IMR-90 (cell line): ENCODE measurements at regions not wholly inside any gene's neighbourhood (a gene's known extent, or its start where the extent isn't known, plus 50 kb on each side); places are given as distances from the start of the nearest gene placed in this dataset.

Source experiments
- ATAC-seq: fragments of 200-7000 bp; cut with Tn5 transposase; 2 replicates; pipeline ENCODE4 v1.9.1; 2020; ENCODE audit warnings: low read depth, mild to moderate bottlenecking, moderate library complexity
- BruUV-seq: library from RNA; stranded (reverse); fragments of 400-500 nt; replicated peaks from 2 replicates; lab custom pipeline; 2021; lab: Mats Ljungman, UMichigan
- CTCF ChIA-PET: fragments of 300-600 bp; formaldehyde crosslinking; extraction: SDS; loops from one replicate; lab custom pipeline; 2021; ENCODE audit warnings: antibody characterized with exemption; lab: Yijun Ruan, JAX
- POLR2A ChIA-PET: fragments of 300-600 bp; sonication (Branson Sonifier 250); formaldehyde crosslinking; loops from one replicate; lab custom pipeline; 2022; ENCODE audit warnings: antibody characterized with exemption; ENCODE audit not compliant: unreplicated experiment; lab: Charles Lee
- DNase-seq: peaks from one replicate; pipeline ENCODE4 v3.0.0; 2013
- H2AFZ ChIP-seq: replicated peaks from 2 replicates; pipeline ENCODE3; 2013; ENCODE audit warnings: low read length, mild to moderate bottlenecking; ENCODE audit not compliant: poor library complexity
- H2AK5ac ChIP-seq: 2 replicates; pipeline ENCODE4 v1.6.1; 2013; ENCODE audit warnings: low read depth, low read length, inconsistent platforms
- H2AK9ac ChIP-seq: replicated peaks from 2 replicates; pipeline ENCODE3; 2013; ENCODE audit warnings: mild to moderate bottlenecking, low read depth, low read length, moderate library complexity; ENCODE audit not compliant: poor library complexity
- H2BK120ac ChIP-seq: 2 replicates; pipeline ENCODE4 v1.6.1; 2013; ENCODE audit warnings: low read depth, low read length, inconsistent platforms
- H2BK15ac ChIP-seq: 3 replicates; pipeline ENCODE4 v1.6.1; 2013; ENCODE audit warnings: low read depth, low read length, inconsistent platforms
- H2BK20ac ChIP-seq: 2 replicates; pipeline ENCODE4 v1.6.1; 2013; ENCODE audit warnings: low read depth, mild to moderate bottlenecking, inconsistent platforms, low read length, moderate library complexity
- H2BK5ac ChIP-seq: 2 replicates; pipeline ENCODE4 v1.6.1; 2013; ENCODE audit warnings: mild to moderate bottlenecking, low read depth, low read length, inconsistent platforms; ENCODE audit not compliant: poor library complexity, severe bottlenecking
- H3K14ac ChIP-seq: replicated peaks from 2 replicates; pipeline ENCODE4 v1.6.1; 2013; ENCODE audit warnings: low read depth, low read length, inconsistent platforms
- H3K18ac ChIP-seq: 2 replicates; pipeline ENCODE4 v1.6.1; 2013; ENCODE audit warnings: low read depth, low read length, control low read depth
- H3K23ac ChIP-seq: 2 replicates; pipeline ENCODE4 v1.6.1; 2013; ENCODE audit warnings: low read depth, low read length, inconsistent platforms
- H3K27ac ChIP-seq: 2 replicates; pipeline ENCODE4 v1.5.1; 2013; ENCODE audit warnings: mild to moderate bottlenecking, control low read depth, low read length; ENCODE audit not compliant: insufficient read depth
- H3K27me3 ChIP-seq: 2 replicates; pipeline ENCODE4 v1.6.1; 2013; ENCODE audit warnings: low read length; ENCODE audit not compliant: control insufficient read depth, insufficient read depth
- H3K36me3 ChIP-seq: 2 replicates; pipeline ENCODE4 v1.6.1; 2013; ENCODE audit warnings: low read length, mixed read lengths; ENCODE audit not compliant: control insufficient read depth, insufficient read depth
- H3K4ac ChIP-seq: 2 replicates; pipeline ENCODE4 v1.6.1; 2013; ENCODE audit warnings: low read depth, low read length, inconsistent platforms
- H3K4me1 ChIP-seq: 2 replicates; pipeline ENCODE4 v1.6.1; 2013; ENCODE audit warnings: low read length, mixed read lengths; ENCODE audit not compliant: control insufficient read depth, insufficient read depth
- H3K4me2 ChIP-seq: 2 replicates; pipeline ENCODE4 v1.6.1; 2013; ENCODE audit warnings: low read depth, mild to moderate bottlenecking, control low read depth, low read length, moderate library complexity
- H3K4me3 ChIP-seq: 2 replicates; pipeline ENCODE4 v1.5.1; 2013; ENCODE audit warnings: low read depth, mild to moderate bottlenecking, control low read depth, low read length, moderate library complexity; ENCODE audit not compliant: insufficient read depth
- H3K56ac ChIP-seq: 2 replicates; pipeline ENCODE4 v1.6.1; 2013; ENCODE audit warnings: low read length, inconsistent platforms; ENCODE audit not compliant: insufficient read depth; ENCODE audit errors: extremely low read depth
- H3K79me1 ChIP-seq, 2 experiments: 2 replicates each; pipeline ENCODE4 v1.6.1; 2013; ENCODE audit warnings: low read length in 2 of 2, inconsistent platforms in 1 of 2, low read depth in 1 of 2
- H3K9ac ChIP-seq: 2 replicates; pipeline ENCODE4 v1.6.1; 2013; ENCODE audit warnings: low read depth, low read length, control low read depth
- H3K9me1 ChIP-seq: 2 replicates; pipeline ENCODE4 v1.6.1; 2013; ENCODE audit warnings: low read length, inconsistent platforms; ENCODE audit not compliant: insufficient read depth
- H3K9me3 ChIP-seq: 2 replicates; pipeline ENCODE4 v1.6.1; 2013; ENCODE audit warnings: low read length; ENCODE audit not compliant: control insufficient read depth, insufficient read depth
- H4K20me1 ChIP-seq: 2 replicates; pipeline ENCODE4 v1.6.1; 2013; ENCODE audit warnings: low read length, inconsistent platforms; ENCODE audit not compliant: insufficient read depth
- H4K5ac ChIP-seq: 2 replicates; pipeline ENCODE4 v1.6.1; 2013; ENCODE audit warnings: mild to moderate bottlenecking, low read depth, low read length, control low read depth
- H4K8ac ChIP-seq, 2 experiments: 2 replicates each; pipeline ENCODE4 v1.6.1; 2013; ENCODE audit warnings: low read depth in 2 of 2, low read length in 2 of 2, control low read depth in 1 of 2, inconsistent platforms in 1 of 2
- H4K91ac ChIP-seq: 2 replicates; pipeline ENCODE4 v1.6.1; 2013; ENCODE audit warnings: low read depth, low read length, inconsistent platforms; ENCODE audit not compliant: insufficient read depth
- CTCF ChIP-seq: conservative IDR thresholded peaks from 2 replicates; pipeline ENCODE4 v1.5.1; 2012; ENCODE audit warnings: mild to moderate bottlenecking, low read depth, low read length, improper control_type of control experiment
- MAFK ChIP-seq: IDR thresholded peaks from 2 replicates; pipeline ENCODE4 v1.6.1; 2012; ENCODE audit warnings: low read depth, low read length, improper control_type of control experiment
- MXI1 ChIP-seq: IDR thresholded peaks from 2 replicates; pipeline ENCODE4 v1.6.1; 2012; ENCODE audit warnings: low read depth, mild to moderate bottlenecking, low read length, moderate library complexity, borderline replicate concordance
- USF2 ChIP-seq: fragments of 150-350 bp; IDR thresholded peaks from 2 replicates; pipeline ENCODE4 v1.6.1; 2017; ENCODE audit warnings: mild to moderate bottlenecking, antibody characterized with exemption, low read length, low read depth
- WGBS, 2 experiments: methylation state at CpG; one replicate each; pipeline versions ENCODE4 v1.1.5 to v1.1.7; 2013; ENCODE audit warnings: missing lambda C conversion rate in 2 of 2; ENCODE audit not compliant: insufficient read length in 1 of 2; ENCODE audit errors: extremely low coverage in 2 of 2; 5-methylcytosine and 5-hydroxymethylcytosine counted together
- dilution Hi-C: fragments of 300-500 bp; cut with HindIII; formaldehyde crosslinking; loops from one replicate; pipeline ENCODE4 v1.14.3; 2018; ENCODE audit warnings: low sequenced_read_pairs; ENCODE audit not compliant: unreplicated experiment
- in situ Hi-C: fragments of 300-500 bp; cut with MboI; formaldehyde crosslinking; loops from 3 replicates; pipeline ENCODE4 v1.14.3; 2019; ENCODE audit warnings: low sequenced_read_pairs, inconsistent platforms, mixed read lengths
- intact Hi-C: fragments of 100-400 bp; cut with micrococcal nuclease; formaldehyde crosslinking; loops from 2 replicates; pipeline ENCODE4 v1.10.0; 2022

GRCh38 chr22:27157666-27158370, 500.4 kb downstream of the MIAT start:
- Histone ChIP-seq H2AK9ac (no peak overlapping the region), H3K9me1 (no peaks in the 10 kb centered on the region), H2AFZ (no peak overlapping the region), H2BK15ac (no peak overlapping the region), H2BK20ac (no peak overlapping the region), H2BK120ac (no peak overlapping the region), H4K20me1 (no peaks in the 10 kb centered on the region), H3K4ac (no peak overlapping the region), H3K27ac (no peak overlapping the region), H3K27me3 (peaks cover 50% of the 10 kb centered on the region), H3K4me2 (no peak overlapping the region), H2AK5ac (no peak overlapping the region), H3K4me3 (no peak overlapping the region), H3K4me1 (no peaks in the 10 kb centered on the region), H3K18ac (no peak overlapping the region), H3K9me3 (no peaks in the 10 kb centered on the region), H3K14ac (no peak overlapping the region), H4K5ac (no peak overlapping the region), H4K91ac (no peak overlapping the region), H2BK5ac (no peak overlapping the region), H3K36me3 (no peaks in the 10 kb centered on the region), H3K56ac (no peak overlapping the region), H4K8ac (no peak overlapping the region), H3K79me1 (no peaks in the 10 kb centered on the region), H3K23ac (no peak overlapping the region), H3K9ac (no peak overlapping the region)
- intact Hi-C loops: no loop called here
- ATAC-seq: no peak
- ChIA-PET POLR2A (no interaction called here), CTCF (interaction anchor here (0.7 kb wide), 1 partner anchor 80 kb away, joined by 5 read pairs; no protein-coding TSS in a partner anchor)
- dilution Hi-C loops: no loop called here
- no CpG with 5 or more reads among the region's 13 CpGs for WGBS, 2 experiments
- DNase-seq: no peak
- BruUV-seq: no TSS peak
- TF ChIP-seq CTCF (no peak), USF2 (no peak), MAFK (no peak), MXI1 (no peak)
- in situ Hi-C loops: no loop called here
